ENCODE measurements at regions not wholly inside any gene's neighbourhood (a gene's known extent, or its start where the extent isn't known, plus 50 kb on each side); places are given as distances from the start of the nearest gene placed in this dataset.
"Not testable (repeated sequence)": the region's sequence is repeated elsewhere in the genome, so short reads cannot be mapped to it uniquely, and the experiment has no call there.

GRCh38 chr3:153767601-153768560 is 353.3 kb upstream of the ARHGEF26 start:
- DNase-seq: no peak

GRCh38 chr3:153768561-153769469 is 352.4 kb upstream of the ARHGEF26 start:
- peak; percentile 77 for DNase-seq

GRCh38 chr3:153783106-153783505 is 338.1 kb upstream of the ARHGEF26 start:
- peak; percentile 82 for DNase-seq

GRCh38 chr3:153783741-153784480 is 337.3 kb upstream of the ARHGEF26 start:
- peak; percentile 78 for DNase-seq

GRCh38 chr3:153785901-153786300 is 335.3 kb upstream of the ARHGEF26 start:
- DNase-seq: peak; percentile 4

- DNase-seq: no peak
Measured at GRCh38 chr3:153789380-153789779, 331.8 kb upstream of the ARHGEF26 start.

GRCh38 chr3:153797056-153797455 is 324.1 kb upstream of the ARHGEF26 start:
- not testable (repeated sequence) for DNase-seq

GRCh38 chr3:153809097-153809496 is 312.1 kb upstream of the ARHGEF26 start:
- DNase-seq: no peak

- no peak for DNase-seq
Measured at GRCh38 chr3:153818338-153818737, 302.9 kb upstream of the ARHGEF26 start.

- no peak for DNase-seq
Measured at GRCh38 chr3:153820035-153820434, 301.2 kb upstream of the ARHGEF26 start.

- DNase-seq: not testable (repeated sequence)
Measured at GRCh38 chr3:153828346-153828745, 292.8 kb upstream of the ARHGEF26 start.

GRCh38 chr3:153829606-153830170 is 291.5 kb upstream of the ARHGEF26 start:
- DNase-seq: no peak

- no peak for DNase-seq
Measured at GRCh38 chr3:153830552-153830951, 290.6 kb upstream of the ARHGEF26 start.

- DNase-seq: peak; percentile 18
Measured at GRCh38 chr3:153835540-153835939, 285.6 kb upstream of the ARHGEF26 start.

GRCh38 chr3:153840487-153840886 is 280.7 kb upstream of the ARHGEF26 start:
- no peak for DNase-seq

GRCh38 chr3:153843994-153844393 is 277.2 kb upstream of the ARHGEF26 start:
- no peak for DNase-seq

- no peak for DNase-seq
Measured at GRCh38 chr3:153845311-153845710, 275.9 kb upstream of the ARHGEF26 start.

- DNase-seq: peak; percentile 40
Measured at GRCh38 chr3:153848702-153849101, 272.5 kb upstream of the ARHGEF26 start.

- DNase-seq: no peak
Measured at GRCh38 chr3:153852355-153852754, 268.8 kb upstream of the ARHGEF26 start.

GRCh38 chr3:153853163-153853562 is 268.0 kb upstream of the ARHGEF26 start:
- no peak for DNase-seq

- no peak for DNase-seq
Measured at GRCh38 chr3:153855772-153856171, 265.4 kb upstream of the ARHGEF26 start.

- DNase-seq: peak; percentile 14
Measured at GRCh38 chr3:153856932-153857331, 264.3 kb upstream of the ARHGEF26 start.

All from NCI-H69 (cell line).